DND-41 (cell line): ENCODE measurements at regions not wholly inside any gene's neighbourhood (a gene's known extent, or its start where the extent isn't known, plus 50 kb on each side); places are given as distances from the start of the nearest gene placed in this dataset.

Experiments used
- ATAC-seq: fragments of 200-7000 bp; cut with Tn5 transposase; 3 replicates; pipeline ENCODE4 v1.9.1; 2021; ENCODE audit warnings: low read depth; ENCODE audit not compliant: insufficient read depth
- DNase-seq: peaks from one replicate; pipeline ENCODE4 v3.0.0-alpha.2; 2020
- H2AFZ ChIP-seq: 2 replicates; pipeline ENCODE4 v1.6.0; 2012; ENCODE audit warnings: low read depth, low read length
- H3K27ac ChIP-seq: 2 replicates; pipeline ENCODE4 v1.5.1; 2012; ENCODE audit warnings: low read length, inconsistent platforms
- H3K27me3 ChIP-seq: fragments of 200-600 bp; sonication (generic); 2 replicates; pipeline ENCODE4 v1.6.0; 2012; ENCODE audit warnings: low read length, mild to moderate bottlenecking, inconsistent platforms; ENCODE audit not compliant: insufficient read depth, poor library complexity
- H3K36me3 ChIP-seq: 2 replicates; pipeline ENCODE4 v1.5.1; 2012; ENCODE audit warnings: low read length, inconsistent platforms; ENCODE audit not compliant: insufficient read depth
- H3K4me1 ChIP-seq: 2 replicates; pipeline ENCODE4 v1.5.1; 2012; ENCODE audit warnings: mild to moderate bottlenecking, low read length; ENCODE audit not compliant: insufficient read depth
- H3K4me2 ChIP-seq: 2 replicates; pipeline ENCODE4 v1.6.0; 2012; ENCODE audit warnings: mild to moderate bottlenecking, moderate library complexity, low read length, inconsistent platforms; ENCODE audit not compliant: insufficient read depth
- H3K4me3 ChIP-seq, 2 experiments: fragments of 200-600 bp in 1 of 2; shearing (Covaris generic) in 1 of 2; 2 replicates each; pipeline ENCODE4 v1.5.1; 2012 to 2016; ENCODE audit warnings: inconsistent platforms in 2 of 2, low read length in 2 of 2, mild to moderate bottlenecking in 2 of 2, low read depth in 1 of 2, moderate library complexity in 1 of 2
- H3K79me2 ChIP-seq: 2 replicates; pipeline ENCODE4 v1.6.0; 2012; ENCODE audit warnings: low read length, inconsistent platforms; ENCODE audit not compliant: insufficient read depth
- H3K9ac ChIP-seq: 2 replicates; pipeline ENCODE4 v1.6.0; 2012; ENCODE audit warnings: low read depth, mild to moderate bottlenecking, inconsistent platforms, low read length, moderate library complexity
- H3K9me3 ChIP-seq: 2 replicates; pipeline ENCODE4 v1.5.1; 2012; ENCODE audit warnings: low read length, moderate library complexity, mild to moderate bottlenecking, inconsistent platforms; ENCODE audit not compliant: insufficient read depth, severe bottlenecking
- H4K20me1 ChIP-seq: 2 replicates; pipeline ENCODE4 v1.6.0; 2012; ENCODE audit warnings: low read length; ENCODE audit not compliant: insufficient read depth
- CTCF ChIP-seq: IDR thresholded peaks from 2 replicates; pipeline ENCODE4 v1.5.1; 2012; ENCODE audit warnings: borderline replicate concordance, low read length, moderate library complexity, mild to moderate bottlenecking; ENCODE audit not compliant: poor library complexity, severe bottlenecking; ENCODE audit errors: extremely low read depth
- EZH2 ChIP-seq: IDR thresholded peaks from 3 replicates; pipeline ENCODE4 v1.6.1; 2012; ENCODE audit warnings: borderline replicate concordance, low read depth, mild to moderate bottlenecking, moderate library complexity, low read length, inconsistent platforms; ENCODE audit not compliant: severe bottlenecking

GRCh38 chr1:221439008-221439746 is 302.7 kb downstream of the DUSP10 start:
- no peak for DNase-seq
- no peak overlapping the region for H3K4me2 ChIP-seq

DNA sequence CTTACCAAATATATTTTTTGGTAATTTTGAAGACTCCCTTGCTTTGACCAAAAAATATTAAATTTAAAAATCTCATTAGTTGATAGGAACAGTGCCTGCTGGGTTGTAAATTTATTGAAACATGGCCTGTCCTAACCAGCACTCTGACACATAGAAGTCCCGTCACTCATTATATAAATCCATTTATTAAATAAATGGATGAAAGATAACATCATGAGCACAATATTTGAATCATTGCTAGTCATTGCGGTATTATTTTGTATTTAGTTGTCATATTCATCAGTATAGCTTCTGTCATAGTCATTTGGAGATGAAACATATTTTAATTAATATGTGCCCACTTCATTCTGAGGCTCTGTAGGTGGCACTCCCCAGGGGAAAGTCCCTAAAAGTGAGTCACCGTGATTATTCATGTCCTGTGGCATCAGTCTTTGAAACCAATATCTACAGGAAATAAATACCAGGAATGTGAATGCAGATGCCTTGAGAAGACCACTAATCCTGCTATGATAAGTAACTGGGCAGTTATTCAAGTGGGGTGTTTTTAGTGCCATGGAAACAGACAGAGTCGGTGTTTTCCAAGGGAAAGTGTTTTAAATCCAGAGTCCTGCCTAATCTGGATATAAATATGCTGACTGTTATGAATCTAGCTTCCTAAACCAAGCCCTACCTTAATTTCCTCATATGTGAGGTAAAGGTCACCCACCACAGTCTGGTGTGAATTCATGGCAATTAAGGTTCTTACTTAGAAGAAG is 302.0 kb downstream of the DUSP10 start:
- no peak overlapping the region for H3K9ac ChIP-seq
- H3K4me3 ChIP-seq: no peak overlapping the region
- H3K36me3 ChIP-seq: no peaks in the 10 kb centered on the region
- no peaks in the 10 kb centered on the region for H3K9me3 ChIP-seq
- H3K4me2 ChIP-seq: no peak overlapping the region
- no peaks in the 10 kb centered on the region for H3K79me2 ChIP-seq
- H3K27ac ChIP-seq: no peak overlapping the region
- DNase-seq (no peak), ATAC-seq (no peak)
- H3K4me1 ChIP-seq: no peaks in the 10 kb centered on the region
- no peaks in the 10 kb centered on the region for H3K27me3 ChIP-seq
- TF ChIP-seq CTCF (no peak), EZH2 (no peak)
- no peak overlapping the region for H2AFZ ChIP-seq
- H4K20me1 ChIP-seq: no peaks in the 10 kb centered on the region

More at GRCh38 chr1:221439008-221439746, 302.7 kb downstream of the DUSP10 start:
- H3K27ac ChIP-seq: no peak overlapping the region
- H3K27me3 ChIP-seq: no peaks in the 10 kb centered on the region
- H3K36me3 ChIP-seq: no peaks in the 10 kb centered on the region
- no peak overlapping the region for H2AFZ ChIP-seq
- no peaks in the 10 kb centered on the region for H3K9me3 ChIP-seq
- H3K79me2 ChIP-seq: no peaks in the 10 kb centered on the region
- H4K20me1 ChIP-seq: no peaks in the 10 kb centered on the region
- no peak for TF ChIP-seq EZH2
- TF ChIP-seq CTCF: no peak
- no peak overlapping the region for H3K4me3 ChIP-seq
- H3K9ac ChIP-seq: no peak overlapping the region
- H3K4me1 ChIP-seq: no peaks in the 10 kb centered on the region
- no peak; the same call in 2 of the 3 replicates for ATAC-seq

GRCh38 chr1:221440658-221441057 is 301.2 kb downstream of the DUSP10 start:
- Histone ChIP-seq H3K4me3 (no peak overlapping the region), H3K9ac (no peak overlapping the region), H3K36me3 (no peaks in the 10 kb centered on the region), H3K27me3 (no peaks in the 10 kb centered on the region), H3K4me1 (no peaks in the 10 kb centered on the region), H3K4me2 (no peak overlapping the region), H3K9me3 (no peaks in the 10 kb centered on the region), H4K20me1 (no peaks in the 10 kb centered on the region), H2AFZ (no peak overlapping the region), H3K27ac (no peak overlapping the region), H3K79me2 (no peaks in the 10 kb centered on the region)
- TF ChIP-seq EZH2 (no peak), CTCF (no peak)
- DNase-seq: no peak
- ATAC-seq: no peak
